ENCODE measurements at regions not wholly inside any gene's neighbourhood (a gene's known extent, or its start where the extent isn't known, plus 50 kb on each side); places are given as distances from the start of the nearest gene placed in this dataset.

DNA sequence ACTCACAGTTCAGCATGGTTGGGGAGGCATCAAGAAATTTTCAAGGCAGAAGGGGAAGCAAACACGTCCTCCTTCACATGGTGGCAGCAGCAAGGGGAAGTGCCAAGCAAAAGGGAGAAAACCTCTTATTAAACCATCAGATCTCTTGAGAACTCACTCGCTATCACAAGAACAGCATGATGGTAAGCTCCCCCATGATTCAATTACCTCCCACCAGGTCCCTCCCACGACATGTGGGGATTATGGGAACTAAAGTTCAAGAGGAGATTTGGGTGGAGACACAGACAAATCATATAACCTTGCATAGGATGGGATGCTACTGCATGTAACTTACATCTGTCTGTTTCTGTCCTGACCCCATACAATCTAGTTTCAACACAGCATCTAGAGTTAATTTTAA is 511.8 kb upstream of the ARX start:
- CTCF ChIA-PET: no interaction called here
- no peak for ATAC-seq

DNA sequence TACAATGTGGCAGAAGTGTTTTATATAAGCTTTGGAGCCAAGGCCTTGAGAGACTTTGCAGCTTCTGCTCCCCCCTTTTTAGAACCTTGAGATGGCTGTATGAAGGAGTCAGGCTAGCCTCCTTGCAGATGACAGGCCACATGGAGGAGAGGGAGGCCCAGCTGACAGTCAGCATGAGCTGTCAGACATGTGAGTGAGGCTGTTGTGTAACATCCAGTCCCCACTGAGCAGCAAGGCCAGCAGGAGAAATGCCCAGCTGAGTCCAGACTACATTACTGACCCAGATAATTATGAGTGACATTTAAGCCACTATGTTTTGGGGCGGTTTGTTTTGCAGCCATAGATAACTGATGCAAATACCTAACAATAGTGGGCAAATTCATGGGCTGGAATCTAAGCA is 515.3 kb upstream of the ARX start:
- ATAC-seq (no peak), DNase-seq (ENCODE audit: low spot score) (no peak)
- CTCF ChIA-PET: no interaction called here
- POLR2A ChIA-PET: no interaction called here
- TF ChIP-seq FOXK1 (CRISPR knock-in tag; IDR thresholded peaks at IDR 0.05) (no peak), ZSCAN18 (CRISPR knock-in tag; IDR thresholded peaks at IDR 0.05) (no peak), IRF1 (CRISPR knock-in tag; IDR thresholded peaks at IDR 0.05) (no peak), ARID4B (CRISPR knock-in tag; IDR thresholded peaks at IDR 0.05; ENCODE audit: borderline replicate concordance) (no peak), NR1H2 (CRISPR knock-in tag; IDR thresholded peaks at IDR 0.05) (no peak), ZBTB21 (CRISPR knock-in tag; IDR thresholded peaks at IDR 0.05; ENCODE audit: borderline replicate concordance) (no peak), SMAD4 (CRISPR knock-in tag; IDR thresholded peaks at IDR 0.05) (no peak)
- TF ChIP-seq, protein P1, sequence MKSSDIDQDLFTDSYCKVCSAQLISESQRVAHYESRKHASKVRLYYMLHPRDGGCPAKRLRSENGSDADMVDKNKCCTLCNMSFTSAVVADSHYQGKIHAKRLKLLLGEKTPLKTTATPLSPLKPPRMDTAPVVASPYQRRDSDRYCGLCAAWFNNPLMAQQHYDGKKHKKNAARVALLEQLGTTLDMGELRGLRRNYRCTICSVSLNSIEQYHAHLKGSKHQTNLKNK (CRISPR knock-in tag; IDR thresholded peaks at IDR 0.05): no peak
- TF ChIP-seq, protein P2, sequence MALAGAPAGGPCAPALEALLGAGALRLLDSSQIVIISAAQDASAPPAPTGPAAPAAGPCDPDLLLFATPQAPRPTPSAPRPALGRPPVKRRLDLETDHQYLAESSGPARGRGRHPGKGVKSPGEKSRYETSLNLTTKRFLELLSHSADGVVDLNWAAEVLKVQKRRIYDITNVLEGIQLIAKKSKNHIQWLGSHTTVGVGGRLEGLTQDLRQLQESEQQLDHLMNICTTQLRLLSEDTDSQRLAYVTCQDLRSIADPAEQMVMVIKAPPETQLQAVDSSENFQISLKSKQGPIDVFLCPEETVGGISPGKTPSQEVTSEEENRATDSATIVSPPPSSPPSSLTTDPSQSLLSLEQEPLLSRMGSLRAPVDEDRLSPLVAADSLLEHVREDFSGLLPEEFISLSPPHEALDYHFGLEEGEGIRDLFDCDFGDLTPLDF (CRISPR knock-in tag; IDR thresholded peaks at IDR 0.05): no peak
- TF ChIP-seq, protein P3, sequence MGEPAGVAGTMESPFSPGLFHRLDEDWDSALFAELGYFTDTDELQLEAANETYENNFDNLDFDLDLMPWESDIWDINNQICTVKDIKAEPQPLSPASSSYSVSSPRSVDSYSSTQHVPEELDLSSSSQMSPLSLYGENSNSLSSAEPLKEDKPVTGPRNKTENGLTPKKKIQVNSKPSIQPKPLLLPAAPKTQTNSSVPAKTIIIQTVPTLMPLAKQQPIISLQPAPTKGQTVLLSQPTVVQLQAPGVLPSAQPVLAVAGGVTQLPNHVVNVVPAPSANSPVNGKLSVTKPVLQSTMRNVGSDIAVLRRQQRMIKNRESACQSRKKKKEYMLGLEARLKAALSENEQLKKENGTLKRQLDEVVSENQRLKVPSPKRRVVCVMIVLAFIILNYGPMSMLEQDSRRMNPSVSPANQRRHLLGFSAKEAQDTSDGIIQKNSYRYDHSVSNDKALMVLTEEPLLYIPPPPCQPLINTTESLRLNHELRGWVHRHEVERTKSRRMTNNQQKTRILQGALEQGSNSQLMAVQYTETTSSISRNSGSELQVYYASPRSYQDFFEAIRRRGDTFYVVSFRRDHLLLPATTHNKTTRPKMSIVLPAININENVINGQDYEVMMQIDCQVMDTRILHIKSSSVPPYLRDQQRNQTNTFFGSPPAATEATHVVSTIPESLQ (CRISPR knock-in tag; IDR thresholded peaks at IDR 0.05): no peak
- H3K4me3 Mint-ChIP-seq: no peak overlapping the region
- H3K36me3 Mint-ChIP-seq: no peaks in the 10 kb centered on the region
- H3K9me3 Mint-ChIP-seq: no peaks in the 10 kb centered on the region
- H3K4me1 Mint-ChIP-seq: peaks cover 6% of the 10 kb centered on the region
- no peaks in the 10 kb centered on the region for H3K27me3 Mint-ChIP-seq (ENCODE audit: low read depth)
- H3K27ac Mint-ChIP-seq: no peak overlapping the region

More for the DNA sequence above, 511.8 kb upstream of the ARX start:
- no peak for DNase-seq (ENCODE audit: low spot score)
- Mint-ChIP-seq H3K36me3 (no peaks in the 10 kb centered on the region), H3K27me3 (ENCODE audit: low read depth) (no peaks in the 10 kb centered on the region), H3K4me1 (peaks cover 6% of the 10 kb centered on the region), H3K9me3 (no peaks in the 10 kb centered on the region), H3K27ac (no peak overlapping the region), H3K4me3 (no peak overlapping the region)
- no peak for TF ChIP-seq GRHL2 (CRISPR knock-in tag; IDR thresholded peaks at IDR 0.05; ENCODE audit: insufficient replicate concordance, severe bottlenecking)
- TF ChIP-seq JUN (CRISPR knock-in tag; IDR thresholded peaks at IDR 0.05): no peak
- TF ChIP-seq ZNF416 (CRISPR knock-in tag; IDR thresholded peaks at IDR 0.05): no peak
- TF ChIP-seq ZNF232 (CRISPR knock-in tag; IDR thresholded peaks at IDR 0.05): no peak
- no peak for TF ChIP-seq ATF2 (CRISPR knock-in tag; IDR thresholded peaks at IDR 0.05; ENCODE audit: borderline replicate concordance, low read depth)
- TF ChIP-seq NR2C2 (CRISPR knock-in tag; IDR thresholded peaks at IDR 0.05): no peak
- TF ChIP-seq, protein P4, sequence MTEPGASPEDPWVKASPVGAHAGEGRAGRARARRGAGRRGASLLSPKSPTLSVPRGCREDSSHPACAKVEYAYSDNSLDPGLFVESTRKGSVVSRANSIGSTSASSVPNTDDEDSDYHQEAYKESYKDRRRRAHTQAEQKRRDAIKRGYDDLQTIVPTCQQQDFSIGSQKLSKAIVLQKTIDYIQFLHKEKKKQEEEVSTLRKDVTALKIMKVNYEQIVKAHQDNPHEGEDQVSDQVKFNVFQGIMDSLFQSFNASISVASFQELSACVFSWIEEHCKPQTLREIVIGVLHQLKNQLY (CRISPR knock-in tag; IDR thresholded peaks at IDR 0.05): no peak
- POLR2A ChIA-PET: no interaction called here
